B cell (primary cell): ENCODE measurements at regions not wholly inside any gene's neighbourhood (a gene's known extent, or its start where the extent isn't known, plus 50 kb on each side); places are given as distances from the start of the nearest gene placed in this dataset.

Experiments used
- ATAC-seq: fragments of 200-7000 bp; cut with Tn5 transposase; one replicate; pipeline ENCODE4 v1.10.0; 2021; ENCODE audit warnings: low read depth, mild to moderate bottlenecking, moderate number of reproducible peaks, moderate library complexity
- CTCF ChIA-PET: fragments of 350-600 bp; sonication (Branson Sonifier 250); formaldehyde crosslinking; loops from one replicate; lab custom pipeline; 2021; ENCODE audit warnings: antibody characterized with exemption, inconsistent platforms; lab: Charles Lee
- POLR2A ChIA-PET: fragments of 350-600 bp; sonication (Branson Sonifier 250); formaldehyde crosslinking; loops from one replicate; lab custom pipeline; 2021; ENCODE audit warnings: antibody characterized with exemption; lab: Charles Lee
- DNase-seq: peaks from one replicate; pipeline ENCODE4 v3.0.0; 2013
- H2AFZ ChIP-seq: 2 replicates; pipeline ENCODE4 v1.6.1; 2012; ENCODE audit warnings: mild to moderate bottlenecking, low read depth, low read length; ENCODE audit not compliant: insufficient read depth, poor library complexity, severe bottlenecking
- H3K27ac ChIP-seq, 2 donors: 1 replicate in 1 of 2; 2 replicates in 1 of 2; pipeline ENCODE4 v1.5.1; 2012 to 2013; ENCODE audit warnings: low read length in 2 of 2, mild to moderate bottlenecking in 2 of 2, moderate library complexity in 1 of 2
- H3K27me3 ChIP-seq, 4 experiments: fragments of 200-600 bp in 1 of 4; sonication (generic) in 1 of 4; replicated peaks in 1 of 4; 1 replicate in 2 of 4; 2 replicates in 2 of 4; pipeline versions ENCODE4 v1.6.1 to v1.7.0; 2013 to 2016; ENCODE audit warnings: low read length in 3 of 4, mild to moderate bottlenecking in 2 of 4, mixed read lengths in 1 of 4, moderate library complexity in 1 of 4; ENCODE audit not compliant: insufficient read depth in 4 of 4, control insufficient read depth in 3 of 4; ENCODE audit errors: control extremely low read depth in 1 of 4
- H3K36me3 ChIP-seq, 2 experiments: replicated peaks in 1 of 2; 1 replicate in 1 of 2; 2 replicates in 1 of 2; pipeline versions ENCODE4 v1.6.1 to v1.7.1; 2013; ENCODE audit warnings: low read length in 1 of 2; ENCODE audit not compliant: insufficient read depth in 2 of 2, control insufficient read depth in 1 of 2; ENCODE audit errors: control extremely low read depth in 1 of 2, extremely low read depth in 1 of 2
- H3K4me1 ChIP-seq, 2 donors: fragments of 200-600 bp in 1 of 2; sonication (generic) in 1 of 2; 1 replicate in 1 of 2; 2 replicates in 1 of 2; pipeline versions ENCODE4 v1.5.1 to v1.6.1; 2013 to 2017; ENCODE audit warnings: low read length in 2 of 2; ENCODE audit not compliant: control insufficient read depth in 2 of 2, insufficient read depth in 2 of 2
- H3K4me2 ChIP-seq: replicated peaks from 2 replicates; pipeline ENCODE3; 2012; ENCODE audit warnings: mild to moderate bottlenecking, low read depth, low read length; ENCODE audit not compliant: poor library complexity, severe bottlenecking
- H3K4me3 ChIP-seq, 5 experiments: fragments of 200-600 bp in 1 of 5; sonication (generic) in 1 of 5; 1 replicate in 3 of 5; 2 replicates in 2 of 5; pipeline versions ENCODE4 v1.5.1 to v1.7.0; 2011 to 2016; ENCODE audit warnings: low read length in 4 of 5, mild to moderate bottlenecking in 4 of 5, low read depth in 2 of 5, control low read depth in 1 of 5, moderate library complexity in 1 of 5; ENCODE audit not compliant: insufficient read depth in 1 of 5; ENCODE audit errors: control extremely low read depth in 1 of 5, extremely low read depth in 1 of 5
- H3K79me2 ChIP-seq: fragments of 200-600 bp; sonication (generic); one replicate; pipeline ENCODE4 v1.6.0; 2016; ENCODE audit warnings: low read length; ENCODE audit not compliant: control insufficient read depth, insufficient read depth
- H3K9ac ChIP-seq: fragments of 200-600 bp; sonication (generic); 2 replicates; pipeline ENCODE4 v1.6.1; 2017; ENCODE audit warnings: mild to moderate bottlenecking, low read length, moderate library complexity
- H3K9me3 ChIP-seq, 3 donors: one replicate each; pipeline versions ENCODE4 v1.6.1 to v1.7.1; 2013; ENCODE audit warnings: low read length in 2 of 3; ENCODE audit not compliant: control insufficient read depth in 2 of 3, insufficient read depth in 1 of 3; ENCODE audit errors: control extremely low read depth in 1 of 3
- H4K20me1 ChIP-seq: 2 replicates; pipeline ENCODE4 v1.6.0; 2012; ENCODE audit warnings: mild to moderate bottlenecking, low read length; ENCODE audit not compliant: insufficient read depth, control insufficient read depth, poor library complexity, severe bottlenecking
- H3K27ac Mint-ChIP-seq: one replicate; pipeline ENCODE4 v1.8.0; 2021; ENCODE audit warnings: mixed read lengths
- H3K27me3 Mint-ChIP-seq: one replicate; pipeline ENCODE4 v1.8.0; 2021; ENCODE audit warnings: mixed read lengths
- H3K4me1 Mint-ChIP-seq: one replicate; pipeline ENCODE4 v1.8.0; 2021; ENCODE audit warnings: mixed read lengths
- H3K4me3 Mint-ChIP-seq: one replicate; pipeline ENCODE4 v1.8.0; 2021; ENCODE audit warnings: mixed read lengths
- H3K9me3 Mint-ChIP-seq: one replicate; pipeline ENCODE4 v1.8.0; 2022; ENCODE audit warnings: mixed read lengths; ENCODE audit not compliant: insufficient read depth
- CTCF ChIP-seq: fragments of 200-600 bp; IDR thresholded peaks from one replicate; pipeline ENCODE4 v1.8.0; 2022; ENCODE audit warnings: antibody characterized with exemption, mild to moderate bottlenecking
- EZH2 ChIP-seq: IDR thresholded peaks from 2 replicates; pipeline ENCODE4 v1.6.1; 2012; ENCODE audit warnings: borderline replicate concordance, low read depth, mild to moderate bottlenecking, moderate library complexity, low read length; ENCODE audit not compliant: insufficient read depth, poor library complexity, severe bottlenecking
- WGBS: methylation state at CpG from one replicate; pipeline ENCODE4 v1.1.5; 2013; ENCODE audit warnings: missing lambda C conversion rate; ENCODE audit not compliant: insufficient coverage; 5-methylcytosine and 5-hydroxymethylcytosine counted together
- intact Hi-C: fragments of 100-400 bp; cut with micrococcal nuclease; formaldehyde crosslinking; loops from one replicate; pipeline ENCODE4 v1.10.0; 2022

GRCh38 chr15:93382200-93382820 is 293.3 kb upstream of the RGMA start:
- TF ChIP-seq CTCF (no peak), EZH2 (no peak)
- no peak overlapping the region for H3K27ac ChIP-seq
- no peak overlapping the region for H2AFZ ChIP-seq
- no peaks in the 10 kb centered on the region for H4K20me1 ChIP-seq
- no peaks in the 10 kb centered on the region for H3K9me3 ChIP-seq
- DNase-seq (no peak), ATAC-seq (no peak)
- no peaks in the 10 kb centered on the region for H3K79me2 ChIP-seq
- H3K36me3 ChIP-seq: no peaks in the 10 kb centered on the region
- Mint-ChIP-seq H3K9me3 (peaks cover under 1% of the 10 kb centered on the region), H3K4me3 (no peak overlapping the region), H3K27me3 (peaks cover 4% of the 10 kb centered on the region), H3K4me1 (no peaks in the 10 kb centered on the region), H3K27ac (no peak overlapping the region)
- H3K4me2 ChIP-seq: no peak overlapping the region
- no peaks in the 10 kb centered on the region for H3K4me1 ChIP-seq
- no peaks in the 10 kb centered on the region for H3K27me3 ChIP-seq
- 55% methylated on average over 3 of the region's 9 CpGs for WGBS
- POLR2A ChIA-PET: no interaction called here
- intact Hi-C loops: no loop called here
- CTCF ChIA-PET: no interaction called here
- H3K4me3 ChIP-seq: no peak overlapping the region
- H3K9ac ChIP-seq: no peak overlapping the region

DNA sequence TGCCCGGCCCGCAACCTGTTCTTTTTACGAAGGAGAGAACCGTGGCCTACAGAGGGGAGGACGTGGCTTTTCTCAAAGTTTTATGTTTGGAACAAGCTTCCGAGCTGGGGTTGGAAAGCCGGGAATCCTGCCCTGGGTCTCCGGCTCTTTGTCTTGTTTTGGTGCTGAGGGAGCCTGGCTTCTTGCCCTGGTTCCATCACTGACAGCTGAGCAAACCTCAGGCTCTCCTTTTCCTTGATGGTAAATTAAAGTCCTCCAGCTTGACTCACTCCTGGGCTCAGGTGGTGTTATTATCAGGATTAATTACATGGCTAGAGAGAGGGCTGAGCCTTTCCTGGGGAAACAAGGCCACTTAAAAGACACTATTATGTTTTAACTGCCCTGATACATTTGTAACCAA is 289.5 kb upstream of the RGMA start:
- no peaks in the 10 kb centered on the region for H3K27me3 ChIP-seq
- ChIA-PET POLR2A (no interaction called here), CTCF (no interaction called here)
- peaks cover 3% of the 10 kb centered on the region for H3K27me3 Mint-ChIP-seq
- H3K27ac Mint-ChIP-seq: no peak overlapping the region
- no peak for ATAC-seq
- no peak overlapping the region for H3K27ac ChIP-seq
- H3K4me1 ChIP-seq: no peaks in the 10 kb centered on the region
- H3K4me1 Mint-ChIP-seq: no peaks in the 10 kb centered on the region
- no peak for TF ChIP-seq EZH2
- no peak for TF ChIP-seq CTCF
- H3K4me3 ChIP-seq: no peak overlapping the region
- no peak overlapping the region for H3K4me2 ChIP-seq
- H3K79me2 ChIP-seq: no peaks in the 10 kb centered on the region
- 86% methylated on average over 8 of the region's 8 CpGs for WGBS
- H2AFZ ChIP-seq: no peak overlapping the region
- intact Hi-C loops: no loop called here
- no peaks in the 10 kb centered on the region for H3K9me3 ChIP-seq
- peaks cover 2% of the 10 kb centered on the region for H3K9me3 Mint-ChIP-seq
- H3K36me3 ChIP-seq: no peaks in the 10 kb centered on the region
- H3K4me3 Mint-ChIP-seq: no peak overlapping the region
- no peak for DNase-seq
- no peaks in the 10 kb centered on the region for H4K20me1 ChIP-seq
- H3K9ac ChIP-seq: no peak overlapping the region
